GM23338 (cell line): ENCODE measurements at regions not wholly inside any gene's neighbourhood (a gene's known extent, or its start where the extent isn't known, plus 50 kb on each side); places are given as distances from the start of the nearest gene placed in this dataset.

ENCODE experiments used
- ATAC-seq: fragments of 200-7000 bp; cut with Tn5 transposase; 3 replicates; pipeline ENCODE4 v1.9.1; 2020
- DNase-seq: peaks from one replicate; pipeline ENCODE4 v3.0.0-alpha.2; 2015; ENCODE audit warnings: low spot score
- H2AFZ ChIP-seq: fragments of 200-600 bp; sonication (generic); 2 replicates; pipeline ENCODE4 v1.8.0; 2016; ENCODE audit warnings: antibody characterized with exemption, mild to moderate bottlenecking, moderate library complexity
- H3F3A ChIP-seq: fragments of 200-600 bp; sonication (generic); replicated peaks from 2 replicates; pipeline ENCODE4 v1.8.0; 2017; ENCODE audit warnings: antibody characterized with exemption, mixed run types, low read depth
- H3K27ac ChIP-seq: fragments of 200-600 bp; sonication (generic); 2 replicates; pipeline ENCODE4 v1.6.1; 2016; ENCODE audit warnings: low read depth
- H3K27me3 ChIP-seq: fragments of 200-600 bp; sonication (generic); 2 replicates; pipeline ENCODE4 v1.8.0; 2016; ENCODE audit warnings: mild to moderate bottlenecking, mixed run types, moderate library complexity; ENCODE audit not compliant: insufficient read depth
- H3K36me3 ChIP-seq: fragments of 200-600 bp; sonication (generic); 2 replicates; pipeline ENCODE4 v1.8.0; 2016; ENCODE audit warnings: mild to moderate bottlenecking; ENCODE audit not compliant: insufficient read depth
- H3K4me1 ChIP-seq: fragments of 200-600 bp; sonication (generic); 2 replicates; pipeline ENCODE4 v1.8.0; 2016; ENCODE audit warnings: mild to moderate bottlenecking, moderate library complexity; ENCODE audit not compliant: insufficient read depth
- H3K4me2 ChIP-seq: fragments of 200-600 bp; sonication (generic); 2 replicates; pipeline ENCODE4 v1.7.1; 2017; ENCODE audit warnings: mixed run types
- H3K4me3 ChIP-seq: fragments of 200-600 bp; sonication (generic); 2 replicates; pipeline ENCODE4 v1.6.1; 2016; ENCODE audit warnings: mixed run types
- H3K79me2 ChIP-seq: fragments of 200-600 bp; sonication (generic); replicated peaks from 2 replicates; pipeline ENCODE4 v1.8.0; 2017; ENCODE audit warnings: mild to moderate bottlenecking; ENCODE audit not compliant: insufficient read depth
- H3K9me2 ChIP-seq: fragments of 200-600 bp; sonication (generic); 2 replicates; pipeline ENCODE4 v1.8.0; 2017; ENCODE audit not compliant: insufficient read depth
- H4K20me1 ChIP-seq: fragments of 200-600 bp; sonication (generic); replicated peaks from 2 replicates; pipeline ENCODE4 v1.8.0; 2017; ENCODE audit warnings: mild to moderate bottlenecking; ENCODE audit not compliant: insufficient read depth
- H3K27ac Mint-ChIP-seq: 2 replicates; pipeline ENCODE4 v1.8.0; 2020; ENCODE audit warnings: inconsistent platforms, mild to moderate bottlenecking, moderate library complexity, mixed read lengths
- H3K27me3 Mint-ChIP-seq: 3 replicates; pipeline ENCODE4 v1.8.0; 2022; ENCODE audit warnings: low read depth, mild to moderate bottlenecking, moderate library complexity, mixed read lengths, inconsistent platforms; ENCODE audit not compliant: insufficient read depth, poor library complexity
- H3K36me3 Mint-ChIP-seq: 3 replicates; pipeline ENCODE4 v1.8.0; 2021; ENCODE audit warnings: low read depth, mild to moderate bottlenecking, inconsistent platforms, moderate library complexity, mixed read lengths
- H3K4me1 Mint-ChIP-seq: 3 replicates; pipeline ENCODE4 v1.8.0; 2020; ENCODE audit warnings: mild to moderate bottlenecking, inconsistent platforms, mixed read lengths
- H3K4me3 Mint-ChIP-seq: 3 replicates; pipeline ENCODE4 v1.8.0; 2021; ENCODE audit warnings: moderate library complexity, mild to moderate bottlenecking, inconsistent platforms, mixed read lengths
- H3K9me3 Mint-ChIP-seq: 3 replicates; pipeline ENCODE4 v1.8.0; 2020; ENCODE audit warnings: moderate library complexity, mild to moderate bottlenecking, inconsistent platforms, mixed read lengths
- CREB1 ChIP-seq: fragments of 250-450 bp; sonication (Bioruptor Pico); IDR thresholded peaks from 2 replicates; pipeline ENCODE4 v1.5.0; 2020; ENCODE audit warnings: low read depth, mild to moderate bottlenecking, moderate library complexity
- EZH2 ChIP-seq: fragments of 200-600 bp; sonication (generic); IDR thresholded peaks from one replicate; pipeline ENCODE4 v1.8.0; 2017; ENCODE audit warnings: antibody characterized with exemption, mild to moderate bottlenecking, low read depth; ENCODE audit not compliant: unreplicated experiment
- EZH2phosphoT487 ChIP-seq: fragments of 200-600 bp; sonication (generic); IDR thresholded peaks from one replicate; pipeline ENCODE4 v1.8.1; 2018; ENCODE audit warnings: antibody characterized with exemption; ENCODE audit not compliant: unreplicated experiment
- JUNB ChIP-seq: IDR thresholded peaks from one replicate; pipeline ENCODE4 v1.6.1; 2016; ENCODE audit warnings: antibody characterized with exemption; ENCODE audit not compliant: unreplicated experiment
- NANOG ChIP-seq: IDR thresholded peaks from 2 replicates; pipeline ENCODE4 v1.6.1; 2016; ENCODE audit warnings: antibody characterized with exemption, borderline replicate concordance
- POLR2AphosphoS5 ChIP-seq: IDR thresholded peaks from 2 replicates; pipeline ENCODE4 v1.6.1; 2016; ENCODE audit warnings: antibody characterized with exemption, low read depth
- STAT1 ChIP-seq: IDR thresholded peaks from one replicate; pipeline ENCODE4 v1.6.1; 2016; ENCODE audit warnings: antibody characterized with exemption; ENCODE audit not compliant: unreplicated experiment
- ZNF114 ChIP-seq: fragments of 250-450 bp; sonication (Bioruptor Pico); IDR thresholded peaks from 2 replicates; pipeline ENCODE4 v1.5.0; 2020; ENCODE audit warnings: mild to moderate bottlenecking, moderate library complexity
- ZNF331 ChIP-seq: fragments of 250-450 bp; sonication (Bioruptor Pico); IDR thresholded peaks from 2 replicates; pipeline ENCODE4 v1.5.0; 2020; ENCODE audit warnings: low read depth, mild to moderate bottlenecking, moderate library complexity
- TF ChIP-seq, protein P1 (sequence below): IDR thresholded peaks from one replicate; pipeline ENCODE4 v1.6.1; 2018; ENCODE audit warnings: antibody characterized with exemption; ENCODE audit not compliant: unreplicated experiment
- TF ChIP-seq, protein P2 (sequence below), 2 experiments: fragments of 200-600 bp in 1 of 2; sonication (generic) in 1 of 2; conservative IDR thresholded peaks; 2 replicates each; pipeline versions ENCODE4 v1.5.1 to v1.6.1; 2016 to 2017; ENCODE audit warnings: antibody characterized with exemption in 2 of 2, low read depth in 2 of 2, mild to moderate bottlenecking in 2 of 2, moderate library complexity in 1 of 2
- TF ChIP-seq, protein P3 (sequence below): fragments of 250-450 bp; sonication (Bioruptor Pico); IDR thresholded peaks from 2 replicates; pipeline ENCODE4 v1.5.0; 2020; ENCODE audit warnings: mild to moderate bottlenecking, moderate library complexity
- TF ChIP-seq, protein P4 (sequence below): IDR thresholded peaks from 2 replicates; pipeline ENCODE4 v1.6.1; 2016; ENCODE audit warnings: antibody characterized with exemption

DNA sequence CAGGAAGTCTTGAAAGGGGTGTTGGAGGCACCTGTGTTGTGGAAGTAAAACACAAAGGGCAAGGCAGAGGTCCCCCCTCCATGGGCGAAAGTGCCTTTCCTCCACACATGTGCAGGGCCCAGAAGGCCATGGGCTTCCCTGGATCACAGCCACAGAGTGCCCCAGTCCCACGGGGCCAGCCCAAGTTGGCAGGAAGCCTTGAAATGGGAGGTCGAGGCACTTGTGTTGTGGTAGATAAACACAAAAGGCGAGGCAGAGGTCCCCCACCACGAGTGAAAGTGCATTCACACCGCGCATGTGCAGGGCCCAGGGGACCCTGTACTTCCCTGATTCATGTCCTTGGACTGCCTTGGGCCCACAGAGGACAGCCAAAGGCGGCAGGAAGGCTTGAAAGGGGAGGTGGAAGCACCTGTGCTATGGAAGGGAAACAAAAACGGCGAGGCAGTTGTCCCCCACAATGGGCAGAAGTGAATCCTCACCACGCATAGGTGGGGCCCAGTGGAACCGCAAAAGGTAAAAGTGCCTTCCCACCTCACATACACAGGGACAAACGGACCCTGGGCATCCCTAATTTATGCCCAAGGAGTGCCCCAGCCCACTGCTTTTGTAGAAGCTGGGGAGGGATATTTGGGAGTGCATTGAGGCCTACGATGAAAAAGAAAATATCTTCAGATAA lies 585.4 kb downstream of the ALG10 start:
- H3K4me3 Mint-ChIP-seq, result no peak overlapping the region
- TF ChIP-seq EZH2 (no peak), ZNF114 (CRISPR knock-in tag) (no peak), POLR2AphosphoS5 (no peak), JUNB (no peak), EZH2phosphoT487 (no peak), STAT1 (no peak), CREB1 (no peak), ZNF331 (CRISPR knock-in tag) (no peak), NANOG (no peak)
- TF ChIP-seq, protein P1, sequence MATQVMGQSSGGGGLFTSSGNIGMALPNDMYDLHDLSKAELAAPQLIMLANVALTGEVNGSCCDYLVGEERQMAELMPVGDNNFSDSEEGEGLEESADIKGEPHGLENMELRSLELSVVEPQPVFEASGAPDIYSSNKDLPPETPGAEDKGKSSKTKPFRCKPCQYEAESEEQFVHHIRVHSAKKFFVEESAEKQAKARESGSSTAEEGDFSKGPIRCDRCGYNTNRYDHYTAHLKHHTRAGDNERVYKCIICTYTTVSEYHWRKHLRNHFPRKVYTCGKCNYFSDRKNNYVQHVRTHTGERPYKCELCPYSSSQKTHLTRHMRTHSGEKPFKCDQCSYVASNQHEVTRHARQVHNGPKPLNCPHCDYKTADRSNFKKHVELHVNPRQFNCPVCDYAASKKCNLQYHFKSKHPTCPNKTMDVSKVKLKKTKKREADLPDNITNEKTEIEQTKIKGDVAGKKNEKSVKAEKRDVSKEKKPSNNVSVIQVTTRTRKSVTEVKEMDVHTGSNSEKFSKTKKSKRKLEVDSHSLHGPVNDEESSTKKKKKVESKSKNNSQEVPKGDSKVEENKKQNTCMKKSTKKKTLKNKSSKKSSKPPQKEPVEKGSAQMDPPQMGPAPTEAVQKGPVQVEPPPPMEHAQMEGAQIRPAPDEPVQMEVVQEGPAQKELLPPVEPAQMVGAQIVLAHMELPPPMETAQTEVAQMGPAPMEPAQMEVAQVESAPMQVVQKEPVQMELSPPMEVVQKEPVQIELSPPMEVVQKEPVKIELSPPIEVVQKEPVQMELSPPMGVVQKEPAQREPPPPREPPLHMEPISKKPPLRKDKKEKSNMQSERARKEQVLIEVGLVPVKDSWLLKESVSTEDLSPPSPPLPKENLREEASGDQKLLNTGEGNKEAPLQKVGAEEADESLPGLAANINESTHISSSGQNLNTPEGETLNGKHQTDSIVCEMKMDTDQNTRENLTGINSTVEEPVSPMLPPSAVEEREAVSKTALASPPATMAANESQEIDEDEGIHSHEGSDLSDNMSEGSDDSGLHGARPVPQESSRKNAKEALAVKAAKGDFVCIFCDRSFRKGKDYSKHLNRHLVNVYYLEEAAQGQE, result no peak
- TF ChIP-seq, protein P2, sequence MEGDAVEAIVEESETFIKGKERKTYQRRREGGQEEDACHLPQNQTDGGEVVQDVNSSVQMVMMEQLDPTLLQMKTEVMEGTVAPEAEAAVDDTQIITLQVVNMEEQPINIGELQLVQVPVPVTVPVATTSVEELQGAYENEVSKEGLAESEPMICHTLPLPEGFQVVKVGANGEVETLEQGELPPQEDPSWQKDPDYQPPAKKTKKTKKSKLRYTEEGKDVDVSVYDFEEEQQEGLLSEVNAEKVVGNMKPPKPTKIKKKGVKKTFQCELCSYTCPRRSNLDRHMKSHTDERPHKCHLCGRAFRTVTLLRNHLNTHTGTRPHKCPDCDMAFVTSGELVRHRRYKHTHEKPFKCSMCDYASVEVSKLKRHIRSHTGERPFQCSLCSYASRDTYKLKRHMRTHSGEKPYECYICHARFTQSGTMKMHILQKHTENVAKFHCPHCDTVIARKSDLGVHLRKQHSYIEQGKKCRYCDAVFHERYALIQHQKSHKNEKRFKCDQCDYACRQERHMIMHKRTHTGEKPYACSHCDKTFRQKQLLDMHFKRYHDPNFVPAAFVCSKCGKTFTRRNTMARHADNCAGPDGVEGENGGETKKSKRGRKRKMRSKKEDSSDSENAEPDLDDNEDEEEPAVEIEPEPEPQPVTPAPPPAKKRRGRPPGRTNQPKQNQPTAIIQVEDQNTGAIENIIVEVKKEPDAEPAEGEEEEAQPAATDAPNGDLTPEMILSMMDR (conservative IDR thresholded peaks at IDR 0.05; ENCODE audit: low read depth in 2 of 2), result no peak
- TF ChIP-seq, protein P3, sequence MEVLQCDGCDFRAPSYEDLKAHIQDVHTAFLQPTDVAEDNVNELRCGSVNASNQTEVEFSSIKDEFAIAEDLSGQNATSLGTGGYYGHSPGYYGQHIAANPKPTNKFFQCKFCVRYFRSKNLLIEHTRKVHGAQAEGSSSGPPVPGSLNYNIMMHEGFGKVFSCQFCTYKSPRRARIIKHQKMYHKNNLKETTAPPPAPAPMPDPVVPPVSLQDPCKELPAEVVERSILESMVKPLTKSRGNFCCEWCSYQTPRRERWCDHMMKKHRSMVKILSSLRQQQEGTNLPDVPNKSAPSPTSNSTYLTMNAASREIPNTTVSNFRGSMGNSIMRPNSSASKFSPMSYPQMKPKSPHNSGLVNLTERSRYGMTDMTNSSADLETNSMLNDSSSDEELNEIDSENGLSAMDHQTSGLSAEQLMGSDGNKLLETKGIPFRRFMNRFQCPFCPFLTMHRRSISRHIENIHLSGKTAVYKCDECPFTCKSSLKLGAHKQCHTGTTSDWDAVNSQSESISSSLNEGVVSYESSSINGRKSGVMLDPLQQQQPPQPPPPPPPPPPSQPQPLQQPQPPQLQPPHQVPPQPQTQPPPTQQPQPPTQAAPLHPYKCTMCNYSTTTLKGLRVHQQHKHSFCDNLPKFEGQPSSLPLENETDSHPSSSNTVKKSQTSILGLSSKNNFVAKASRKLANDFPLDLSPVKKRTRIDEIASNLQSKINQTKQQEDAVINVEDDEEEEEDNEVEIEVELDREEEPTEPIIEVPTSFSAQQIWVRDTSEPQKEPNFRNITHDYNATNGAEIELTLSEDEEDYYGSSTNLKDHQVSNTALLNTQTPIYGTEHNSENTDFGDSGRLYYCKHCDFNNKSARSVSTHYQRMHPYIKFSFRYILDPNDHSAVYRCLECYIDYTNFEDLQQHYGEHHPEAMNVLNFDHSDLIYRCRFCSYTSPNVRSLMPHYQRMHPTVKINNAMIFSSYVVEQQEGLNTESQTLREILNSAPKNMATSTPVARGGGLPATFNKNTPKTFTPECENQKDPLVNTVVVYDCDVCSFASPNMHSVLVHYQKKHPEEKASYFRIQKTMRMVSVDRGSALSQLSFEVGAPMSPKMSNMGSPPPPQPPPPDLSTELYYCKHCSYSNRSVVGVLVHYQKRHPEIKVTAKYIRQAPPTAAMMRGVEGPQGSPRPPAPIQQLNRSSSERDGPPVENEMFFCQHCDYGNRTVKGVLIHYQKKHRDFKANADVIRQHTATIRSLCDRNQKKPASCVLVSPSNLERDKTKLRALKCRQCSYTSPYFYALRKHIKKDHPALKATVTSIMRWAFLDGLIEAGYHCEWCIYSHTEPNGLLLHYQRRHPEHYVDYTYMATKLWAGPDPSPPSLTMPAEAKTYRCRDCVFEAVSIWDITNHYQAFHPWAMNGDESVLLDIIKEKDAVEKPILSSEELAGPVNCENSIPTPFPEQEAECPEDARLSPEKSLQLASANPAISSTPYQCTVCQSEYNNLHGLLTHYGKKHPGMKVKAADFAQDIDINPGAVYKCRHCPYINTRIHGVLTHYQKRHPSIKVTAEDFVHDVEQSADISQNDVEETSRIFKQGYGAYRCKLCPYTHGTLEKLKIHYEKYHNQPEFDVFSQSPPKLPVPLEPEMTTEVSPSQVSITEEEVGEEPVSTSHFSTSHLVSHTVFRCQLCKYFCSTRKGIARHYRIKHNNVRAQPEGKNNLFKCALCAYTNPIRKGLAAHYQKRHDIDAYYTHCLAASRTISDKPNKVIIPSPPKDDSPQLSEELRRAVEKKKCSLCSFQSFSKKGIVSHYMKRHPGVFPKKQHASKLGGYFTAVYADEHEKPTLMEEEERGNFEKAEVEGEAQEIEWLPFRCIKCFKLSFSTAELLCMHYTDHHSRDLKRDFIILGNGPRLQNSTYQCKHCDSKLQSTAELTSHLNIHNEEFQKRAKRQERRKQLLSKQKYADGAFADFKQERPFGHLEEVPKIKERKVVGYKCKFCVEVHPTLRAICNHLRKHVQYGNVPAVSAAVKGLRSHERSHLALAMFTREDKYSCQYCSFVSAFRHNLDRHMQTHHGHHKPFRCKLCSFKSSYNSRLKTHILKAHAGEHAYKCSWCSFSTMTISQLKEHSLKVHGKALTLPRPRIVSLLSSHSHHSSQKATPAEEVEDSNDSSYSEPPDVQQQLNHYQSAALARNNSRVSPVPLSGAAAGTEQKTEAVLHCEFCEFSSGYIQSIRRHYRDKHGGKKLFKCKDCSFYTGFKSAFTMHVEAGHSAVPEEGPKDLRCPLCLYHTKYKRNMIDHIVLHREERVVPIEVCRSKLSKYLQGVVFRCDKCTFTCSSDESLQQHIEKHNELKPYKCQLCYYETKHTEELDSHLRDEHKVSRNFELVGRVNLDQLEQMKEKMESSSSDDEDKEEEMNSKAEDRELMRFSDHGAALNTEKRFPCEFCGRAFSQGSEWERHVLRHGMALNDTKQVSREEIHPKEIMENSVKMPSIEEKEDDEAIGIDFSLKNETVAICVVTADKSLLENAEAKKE, result no peak
- TF ChIP-seq, protein P4, sequence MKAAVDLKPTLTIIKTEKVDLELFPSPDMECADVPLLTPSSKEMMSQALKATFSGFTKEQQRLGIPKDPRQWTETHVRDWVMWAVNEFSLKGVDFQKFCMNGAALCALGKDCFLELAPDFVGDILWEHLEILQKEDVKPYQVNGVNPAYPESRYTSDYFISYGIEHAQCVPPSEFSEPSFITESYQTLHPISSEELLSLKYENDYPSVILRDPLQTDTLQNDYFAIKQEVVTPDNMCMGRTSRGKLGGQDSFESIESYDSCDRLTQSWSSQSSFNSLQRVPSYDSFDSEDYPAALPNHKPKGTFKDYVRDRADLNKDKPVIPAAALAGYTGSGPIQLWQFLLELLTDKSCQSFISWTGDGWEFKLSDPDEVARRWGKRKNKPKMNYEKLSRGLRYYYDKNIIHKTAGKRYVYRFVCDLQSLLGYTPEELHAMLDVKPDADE, result no peak
- no peak for ATAC-seq

More for the DNA sequence above, 585.4 kb downstream of the ALG10 start:
- Histone ChIP-seq H2AFZ (no peak overlapping the region), H3F3A (no peaks in the 10 kb centered on the region), H3K27me3 (no peaks in the 10 kb centered on the region), H3K36me3 (peaks cover 4% of the 10 kb centered on the region; the same call in 1 of the 2 replicates), H3K4me3 (no peak overlapping the region), H3K9me2 (no peaks in the 10 kb centered on the region), H3K4me1 (no peaks in the 10 kb centered on the region), H4K20me1 (no peaks in the 10 kb centered on the region), H3K79me2 (no peaks in the 10 kb centered on the region), H3K4me2 (no peak overlapping the region), H3K27ac (no peak overlapping the region)
- Mint-ChIP-seq H3K27ac (no peak overlapping the region), H3K9me3 (peaks cover 93% of the 10 kb centered on the region), H3K27me3 (peaks cover 3% of the 10 kb centered on the region), H3K36me3 (peaks cover 36% of the 10 kb centered on the region), H3K4me1 (no peaks in the 10 kb centered on the region)
- no peak for DNase-seq
